HG03108 (cell line): ENCODE measurements at regions not wholly inside any gene's neighbourhood (a gene's known extent, or its start where the extent isn't known, plus 50 kb on each side); places are given as distances from the start of the nearest gene placed in this dataset.
"Not testable (repeated sequence)": the region's sequence is repeated elsewhere in the genome, so short reads cannot be mapped to it uniquely, and the experiment has no call there.

Source experiments
- ATAC-seq: cut with Tn5 transposase; IDR thresholded peaks from one replicate; pipeline ENCODE4 v1.9.1; 2021; ENCODE audit warnings: moderate library complexity; ENCODE audit not compliant: unreplicated experiment

- no peak for ATAC-seq
These were observed 329.0 kb upstream of the TECRL start for GRCh38 chr4:64738240-64738639.

GRCh38 chr4:64737854-64738138 is 328.5 kb upstream of the TECRL start:
- ATAC-seq, result not testable (repeated sequence)

GRCh38 chr4:64737026-64737853 is 328.0 kb upstream of the TECRL start:
- no peak for ATAC-seq

GRCh38 chr4:64729561-64729960 is 320.3 kb upstream of the TECRL start:
- no peak for ATAC-seq

- ATAC-seq, result no peak
These were observed 318.7 kb upstream of the TECRL start for GRCh38 chr4:64727960-64728359.

GRCh38 chr4:64727391-64727790 is 318.1 kb upstream of the TECRL start:
- not testable (repeated sequence) for ATAC-seq

GRCh38 chr4:64724689-64725088 is 315.4 kb upstream of the TECRL start:
- ATAC-seq, result no peak

- no peak for ATAC-seq
These were observed 311.9 kb upstream of the TECRL start for GRCh38 chr4:64721106-64721505.

GRCh38 chr4:64718091-64718490 is 308.8 kb upstream of the TECRL start:
- ATAC-seq, result no peak

- ATAC-seq, result no peak
These were observed 306.5 kb upstream of the TECRL start for GRCh38 chr4:64715741-64716140.

GRCh38 chr4:64713256-64713840 is 304.1 kb upstream of the TECRL start:
- ATAC-seq, result no peak

GRCh38 chr4:64712590-64712989 is 303.3 kb upstream of the TECRL start:
- no peak for ATAC-seq

GRCh38 chr4:64705989-64706388 is 296.7 kb upstream of the TECRL start:
- ATAC-seq, result no peak

- no peak for ATAC-seq
These were observed 288.9 kb upstream of the TECRL start for GRCh38 chr4:64698171-64698570.

GRCh38 chr4:64682946-64683345 is 273.7 kb upstream of the TECRL start:
- ATAC-seq, result no peak

GRCh38 chr4:64682481-64682880 is 273.2 kb upstream of the TECRL start:
- ATAC-seq, result no peak

GRCh38 chr4:64673121-64673520 is 263.9 kb upstream of the TECRL start:
- ATAC-seq, result not testable (repeated sequence)

- ATAC-seq, result no peak
These were observed 261.4 kb upstream of the TECRL start for GRCh38 chr4:64670647-64671046.

GRCh38 chr4:64643841-64644240 is 234.6 kb upstream of the TECRL start:
- ATAC-seq, result no peak

- no peak for ATAC-seq
These were observed 233.7 kb upstream of the TECRL start for GRCh38 chr4:64642936-64643335.

- not testable (repeated sequence) for ATAC-seq
These were observed 231.2 kb upstream of the TECRL start for GRCh38 chr4:64640402-64640801.

GRCh38 chr4:64625438-64625837 is 216.2 kb upstream of the TECRL start:
- ATAC-seq, result no peak

GRCh38 chr4:64617800-64618199 is 208.6 kb upstream of the TECRL start:
- ATAC-seq, result no peak
